Esophagus squamous epithelium (tissue), 5 donors: ENCODE measurements at regions not wholly inside any gene's neighbourhood (a gene's known extent, or its start where the extent isn't known, plus 50 kb on each side); places are given as distances from the start of the nearest gene placed in this dataset.

Source experiments
- DNase-seq: peaks from one replicate; lab custom pipeline; 2025; lab: John Stamatoyannopoulos, UW
- H3K27ac ChIP-seq, 4 donors: fragments of 200-600 bp; sonication (generic); one replicate each; pipeline ENCODE4 v1.5.1; 2016 to 2019; ENCODE audit warnings: mild to moderate bottlenecking in 1 of 4
- H3K27me3 ChIP-seq, 4 donors: fragments of 200-600 bp; sonication (generic); 1 replicate in 3 of 4; 2 replicates in 1 of 4; pipeline versions ENCODE4 v1.5.1 to v1.6.0; 2017 to 2021; ENCODE audit warnings: antibody characterized with exemption in 1 of 4
- H3K36me3 ChIP-seq, 3 donors: fragments of 200-600 bp; sonication (generic); one replicate each; pipeline ENCODE4 v1.5.1; 2016 to 2019
- H3K4me1 ChIP-seq, 3 donors: fragments of 200-600 bp; sonication (generic); one replicate each; pipeline ENCODE4 v1.5.1; 2017 to 2019
- H3K4me3 ChIP-seq, 4 donors: fragments of 200-600 bp; sonication (generic); 1 replicate in 3 of 4; 2 replicates in 1 of 4; pipeline ENCODE4 v1.5.1; 2016 to 2019; ENCODE audit warnings: mild to moderate bottlenecking in 2 of 4, moderate library complexity in 1 of 4
- H3K9me3 ChIP-seq, 3 donors: fragments of 200-600 bp; sonication (generic); one replicate each; pipeline ENCODE4 v1.5.1; 2016 to 2019
- CTCF ChIP-seq, 6 experiments: fragments of 450-650 bp in 4 of 6; fragments of 200-600 bp in 2 of 6; sonication (generic) in 2 of 6; IDR thresholded peaks; one replicate each; pipeline ENCODE4 v1.5.1; 2016 to 2019; ENCODE audit warnings: antibody characterized with exemption in 6 of 6, mild to moderate bottlenecking in 4 of 6, moderate library complexity in 4 of 6
- POLR2A ChIP-seq, 4 donors: fragments of 450-650 bp; IDR thresholded peaks; one replicate each; pipeline ENCODE4 v1.6.1; 2017; ENCODE audit warnings: antibody characterized with exemption in 4 of 4, mild to moderate bottlenecking in 4 of 4, moderate library complexity in 3 of 4
- WGBS, 2 donors: methylation state at CpG; one replicate each; pipeline ENCODE4 v1.1.5; 2018; 5-methylcytosine and 5-hydroxymethylcytosine counted together
- intact Hi-C: fragments of 100-400 bp; cut with DNase I; formaldehyde crosslinking; loops from one replicate; pipeline ENCODE4 v1.15.0; 2022
- donor health status: DM: yes; HTN: yes; CAD: no.

- Histone ChIP-seq H3K9me3 (no peaks in the 10 kb centered on the region), H3K36me3 (no peaks in the 10 kb centered on the region), H3K4me1 (peaks cover 8 to 40% (median 18%) of the 10 kb centered on the region in 3 donors), H3K27ac (no peak overlapping the region), H3K4me3 (no peak overlapping the region), H3K27me3 (no peaks in the 10 kb centered on the region)
- TF ChIP-seq CTCF (IDR thresholded peaks at IDR 0.05), result no peak
- TF ChIP-seq POLR2A (IDR thresholded peaks at IDR 0.05), result no peak
- intact Hi-C loops, result no loop called here
- DNase-seq, result no peak
- 79 to 88% methylated on average over 7 to 11 of the region's 11 CpGs for WGBS, 2 donors
These were observed 145.9 kb downstream of the CPEB2 start for GRCh38 chr4:15148199-15148598.

- DNase-seq, result no peak
- TF ChIP-seq POLR2A (IDR thresholded peaks at IDR 0.05), result no peak
- no peak for TF ChIP-seq CTCF (IDR thresholded peaks at IDR 0.05)
These were observed 146.4 kb downstream of the CPEB2 start for GRCh38 chr4:15148691-15149090.

GRCh38 chr4:15149234-15149838 is 147.1 kb downstream of the CPEB2 start:
- no peak for DNase-seq
- H3K27me3 ChIP-seq, result no peaks in the 10 kb centered on the region
- 68 to 75% methylated on average over 10 of the region's 10 CpGs for WGBS, 2 donors
- H3K4me3 ChIP-seq, result no peak overlapping the region
- intact Hi-C loops, result no loop called here
- peaks cover 8 to 40% (median 18%) of the 10 kb centered on the region in 3 donors for H3K4me1 ChIP-seq
- peak overlapping the region; percentile 37 to 78 (median 66) for H3K27ac ChIP-seq
- H3K36me3 ChIP-seq, result no peaks in the 10 kb centered on the region
- TF ChIP-seq POLR2A (IDR thresholded peaks at IDR 0.05), result no peak
- TF ChIP-seq CTCF (IDR thresholded peaks at IDR 0.05), result no peak
- H3K9me3 ChIP-seq, result no peaks in the 10 kb centered on the region

More at GRCh38 chr4:15148691-15149090, 146.4 kb downstream of the CPEB2 start:
- Histone ChIP-seq H3K27me3 (no peaks in the 10 kb centered on the region), H3K27ac (peak overlapping the region in 2 of 4 donors; percentile 73 to 78), H3K4me3 (no peak overlapping the region), H3K9me3 (no peaks in the 10 kb centered on the region), H3K36me3 (no peaks in the 10 kb centered on the region), H3K4me1 (peaks cover 8 to 40% (median 18%) of the 10 kb centered on the region in 3 donors)
- intact Hi-C loops, result no loop called here
- 75 to 86% methylated on average over 7 of the region's 7 CpGs for WGBS, 2 donors

GRCh38 chr4:15149839-15150592 is 147.7 kb downstream of the CPEB2 start:
- Histone ChIP-seq H3K9me3 (no peaks in the 10 kb centered on the region), H3K27ac (peak overlapping the region; percentile 37 to 78 (median 66)), H3K36me3 (no peaks in the 10 kb centered on the region), H3K4me3 (no peak overlapping the region), H3K4me1 (peaks cover 8 to 40% (median 18%) of the 10 kb centered on the region in 3 donors), H3K27me3 (no peaks in the 10 kb centered on the region)
- intact Hi-C loops, result no loop called here
- DNase-seq, result no peak
- WGBS, 2 donors, result 56 to 57% methylated on average over 5 to 6 of the region's 9 CpGs
- TF ChIP-seq POLR2A (IDR thresholded peaks at IDR 0.05) (no peak), CTCF (IDR thresholded peaks at IDR 0.05) (peak in 1 of 6 experiments; percentile 11)

- DNase-seq, result no peak
- 73 to 75% methylated on average over 2 of the region's 2 CpGs for WGBS, 2 donors
- intact Hi-C loops, result no loop called here
- TF ChIP-seq POLR2A (IDR thresholded peaks at IDR 0.05), result no peak
- TF ChIP-seq CTCF (IDR thresholded peaks at IDR 0.05), result no peak
- Histone ChIP-seq H3K4me3 (no peak overlapping the region), H3K4me1 (peaks cover 8 to 40% (median 18%) of the 10 kb centered on the region in 3 donors), H3K27ac (peak overlapping the region in 3 of 4 donors; percentile 59 to 78 (median 73)), H3K9me3 (no peaks in the 10 kb centered on the region), H3K27me3 (no peaks in the 10 kb centered on the region), H3K36me3 (no peaks in the 10 kb centered on the region)
These were observed 148.3 kb downstream of the CPEB2 start for GRCh38 chr4:15150631-15151030.
